ENCODE measurements at regions not wholly inside any gene's neighbourhood (a gene's known extent, or its start where the extent isn't known, plus 50 kb on each side); places are given as distances from the start of the nearest gene placed in this dataset.

DNA sequence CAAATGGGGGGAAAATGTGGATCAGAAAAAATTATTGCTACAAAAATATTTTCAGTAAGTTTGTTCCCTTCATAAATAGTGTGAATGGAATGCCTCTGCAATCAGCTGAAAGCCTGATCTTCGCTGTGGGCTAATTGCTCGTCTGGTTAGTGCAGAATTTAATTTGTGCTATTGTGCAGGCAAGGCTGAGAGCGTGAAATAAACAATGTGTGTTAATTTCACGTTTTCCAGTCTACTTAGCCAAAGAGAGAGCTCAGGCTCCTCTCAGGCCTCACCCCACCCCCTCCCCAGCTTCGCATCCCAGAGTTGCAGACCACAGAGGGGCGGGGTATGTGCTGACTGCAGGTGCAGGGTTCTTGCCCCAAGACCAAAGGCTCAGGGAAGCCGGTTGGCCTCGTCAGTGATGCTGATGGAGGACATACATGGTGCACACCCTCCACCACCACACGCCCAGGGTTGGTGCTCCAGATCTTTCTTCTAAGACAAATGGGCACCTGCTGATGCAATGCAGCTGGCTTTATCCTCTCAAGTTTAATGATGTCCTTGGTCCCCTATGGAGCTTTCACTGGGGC is 302.6 kb upstream of the SLC14A2 start:
- no peak for DNase-seq (ENCODE audit: low read depth)

DNA sequence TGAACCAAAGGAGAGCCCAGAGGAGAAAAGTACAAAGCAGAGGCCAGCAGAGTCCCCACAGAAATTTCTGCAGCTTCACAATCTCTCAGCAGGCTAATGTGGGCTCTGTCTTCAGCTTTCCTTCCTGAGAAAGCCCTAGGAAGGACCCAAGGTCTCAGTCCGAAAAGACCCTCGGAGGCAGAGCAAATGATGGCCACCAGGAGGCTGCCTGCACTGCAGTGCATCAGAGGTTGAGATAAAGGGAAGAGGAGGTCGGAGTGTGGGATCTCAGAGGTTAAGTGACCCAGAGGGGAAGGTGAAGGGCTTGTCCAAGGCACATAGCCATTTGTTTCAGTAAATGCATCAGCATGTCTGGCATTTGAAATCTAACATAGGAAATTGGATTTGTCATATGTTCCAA is 299.1 kb upstream of the SLC14A2 start:
- no peak for DNase-seq (ENCODE audit: low read depth)

DNA sequence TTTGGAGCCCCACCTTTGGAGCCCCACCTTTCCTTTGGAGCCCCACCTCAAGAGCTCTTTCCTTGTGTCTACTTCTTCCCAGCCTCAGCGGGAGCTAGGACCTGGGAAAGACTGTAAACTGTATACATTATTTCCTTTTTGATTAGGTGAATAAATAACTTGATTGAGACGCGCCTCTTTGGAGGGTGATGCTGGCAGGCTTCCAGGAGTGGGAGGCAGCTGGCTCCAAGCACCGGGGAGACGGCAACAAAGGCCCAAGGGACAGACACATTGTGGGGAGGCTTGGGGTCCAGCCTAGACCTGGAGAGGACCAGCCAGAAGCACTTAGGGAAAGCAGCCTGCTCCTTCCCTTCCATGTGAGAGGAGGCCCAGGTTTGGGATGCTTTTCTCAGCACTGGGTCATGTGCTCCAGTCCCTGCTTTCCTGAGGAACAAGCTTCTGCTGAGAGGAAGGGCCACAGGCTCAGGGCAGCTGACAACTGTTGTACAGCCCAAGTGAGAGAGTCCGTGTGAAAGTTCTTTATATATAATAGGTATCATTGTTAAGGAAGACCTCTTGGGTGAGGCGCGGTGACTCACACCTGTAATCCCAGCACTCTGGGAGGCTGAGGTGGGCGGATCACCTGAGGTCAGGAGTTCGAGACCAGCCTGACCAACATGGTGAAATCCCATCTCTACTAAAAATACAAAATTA is 297.2 kb upstream of the SLC14A2 start:
- DNase-seq (ENCODE audit: low read depth): no peak

DNA sequence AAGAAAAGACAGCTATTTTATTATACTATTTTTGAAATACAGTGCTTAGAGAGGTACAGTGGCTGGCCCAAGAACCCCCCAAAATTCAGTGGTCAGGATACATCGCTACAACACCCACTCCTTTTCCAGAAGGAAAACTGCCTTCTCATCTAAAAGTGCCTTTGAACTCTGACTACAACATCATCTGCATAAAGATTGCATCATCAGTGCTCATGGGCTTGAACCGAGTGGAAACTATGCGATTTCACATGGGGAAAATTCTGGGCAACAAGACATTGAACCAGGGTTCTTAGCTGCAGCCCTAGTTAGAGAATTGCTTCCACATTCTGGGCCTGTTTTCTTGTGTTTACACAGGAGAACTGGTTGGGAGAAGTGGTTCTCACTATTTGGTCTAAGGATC is 294.6 kb upstream of the SLC14A2 start:
- DNase-seq (ENCODE audit: low read depth): no peak

DNA sequence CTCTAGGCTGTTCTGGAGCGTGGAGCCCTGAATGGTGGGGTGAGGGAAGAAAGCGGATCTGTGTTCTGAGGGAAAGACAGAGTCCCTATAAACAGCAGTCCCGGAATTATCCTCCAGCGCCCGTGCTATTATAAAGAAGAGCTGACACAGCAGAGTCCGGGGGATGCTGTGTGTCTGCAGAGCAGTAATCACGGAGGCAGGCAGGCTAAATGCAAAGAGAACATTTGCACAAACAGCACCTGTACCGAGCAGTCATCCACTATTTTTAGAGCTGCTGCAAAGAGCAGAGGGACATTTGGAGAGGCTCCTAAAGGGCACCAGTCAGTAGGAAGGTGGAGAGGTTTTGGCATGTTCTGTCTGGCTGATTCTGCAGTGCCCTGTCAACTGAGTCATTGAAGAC is 293.8 kb upstream of the SLC14A2 start:
- DNase-seq (ENCODE audit: low read depth): no peak

DNA sequence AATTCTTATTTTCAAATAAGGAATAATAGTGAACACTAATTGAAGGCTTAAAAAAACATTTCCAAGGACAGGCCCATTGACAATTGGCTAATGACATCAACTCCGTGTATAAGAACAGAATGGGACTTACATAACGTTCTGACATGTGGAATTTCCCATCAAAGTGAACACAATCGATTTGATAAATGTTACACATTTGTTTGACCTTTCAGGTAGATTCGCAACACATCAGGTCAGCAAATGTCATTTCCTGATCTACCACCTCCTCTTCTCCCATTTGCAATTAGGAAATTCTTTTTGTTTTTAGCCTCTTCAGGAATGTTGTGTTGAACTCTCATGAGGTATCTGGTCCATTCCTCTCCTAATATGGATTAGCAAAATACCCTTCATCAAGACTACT is 292.9 kb upstream of the SLC14A2 start:
- no peak for DNase-seq (ENCODE audit: low read depth)

DNA sequence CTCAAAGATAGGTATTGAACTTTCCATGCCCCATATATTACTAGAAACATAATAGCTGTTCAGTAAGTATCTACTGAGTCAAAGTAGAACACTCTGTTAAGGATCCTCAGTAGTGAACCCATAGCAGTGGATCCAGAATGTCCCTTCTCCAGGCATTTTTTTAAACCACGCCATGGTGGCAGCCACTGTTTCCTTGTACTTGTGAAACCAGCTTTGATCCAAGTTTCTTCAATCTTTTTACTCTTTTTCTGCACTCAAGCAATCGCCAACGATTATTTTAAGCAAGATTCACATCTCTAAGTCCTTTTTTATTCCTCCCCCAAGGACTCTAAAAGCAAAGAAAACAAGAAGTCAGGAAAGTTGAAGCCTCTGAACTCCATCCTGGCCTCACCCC is 291.2 kb upstream of the SLC14A2 start:
- no peak for DNase-seq (ENCODE audit: low read depth)

DNA sequence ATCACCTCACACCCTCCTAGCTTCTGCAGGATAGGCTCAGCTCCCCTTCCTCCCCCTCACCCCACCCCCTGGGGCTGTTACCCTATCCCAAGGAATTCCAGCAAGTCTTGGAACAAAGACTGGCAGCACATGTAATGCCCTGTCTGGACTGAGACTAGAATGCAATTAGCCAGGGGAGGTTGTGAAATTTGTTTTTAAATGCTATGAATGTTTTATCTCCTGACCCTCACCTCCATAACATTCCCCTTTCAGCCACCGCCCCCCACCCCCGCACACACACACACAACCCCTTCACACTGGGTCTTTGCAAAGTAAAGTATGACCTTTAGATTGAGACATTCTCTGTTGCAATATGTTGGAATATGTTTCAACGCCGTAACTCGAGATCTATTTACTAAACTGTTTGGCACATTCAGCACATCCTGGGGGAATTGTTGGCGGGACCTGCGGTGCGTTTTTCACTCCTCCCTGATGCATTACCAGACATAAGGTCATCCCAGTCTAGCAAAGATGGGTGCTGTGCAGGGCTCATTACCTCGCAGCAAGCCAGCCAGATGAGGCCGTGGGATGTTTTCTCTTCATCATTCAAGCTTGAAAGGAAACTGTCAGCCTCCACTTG is 290.7 kb upstream of the SLC14A2 start:
- DNase-seq (ENCODE audit: low read depth): peak; percentile 3

DNA sequence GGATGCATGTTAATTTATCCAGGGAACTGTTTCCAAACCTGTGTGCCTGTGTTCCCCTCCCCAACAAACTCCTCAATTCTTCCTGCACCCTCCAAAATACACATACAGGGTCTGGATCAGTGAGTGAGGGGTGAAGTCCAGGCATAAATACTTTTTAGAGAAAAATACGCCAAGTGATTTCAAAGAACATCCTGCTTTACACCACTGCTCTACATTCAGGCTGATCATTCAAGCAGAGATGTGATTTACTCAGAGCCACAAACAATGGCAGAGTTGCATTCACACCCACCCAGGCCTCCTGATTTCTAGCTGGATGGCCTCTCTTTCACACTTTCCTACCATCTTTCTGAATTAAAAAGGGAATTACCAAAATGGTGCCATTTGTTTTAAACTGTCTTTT is 289.5 kb upstream of the SLC14A2 start:
- DNase-seq (ENCODE audit: low read depth): no peak

DNA sequence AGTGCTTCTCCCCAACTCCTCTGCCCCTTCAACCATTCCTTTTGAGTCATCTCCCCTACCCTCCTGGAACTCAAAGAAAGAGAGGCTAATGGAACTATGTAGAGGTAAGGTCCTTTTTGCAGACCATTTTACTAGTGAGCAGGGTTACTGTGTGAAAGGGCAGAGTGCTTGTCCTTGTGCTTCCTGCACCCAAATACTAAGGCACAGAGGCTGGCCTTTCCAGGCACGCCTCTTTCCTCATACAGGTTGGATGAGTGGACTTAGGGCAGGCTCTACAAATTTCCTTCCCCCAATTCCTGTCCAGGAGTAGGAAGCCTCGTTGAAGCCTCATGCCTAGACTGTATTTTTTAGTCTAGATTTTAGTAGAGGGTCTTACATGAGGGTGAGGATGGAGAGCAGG is 288.8 kb upstream of the SLC14A2 start:
- DNase-seq (ENCODE audit: low read depth): no peak

DNA sequence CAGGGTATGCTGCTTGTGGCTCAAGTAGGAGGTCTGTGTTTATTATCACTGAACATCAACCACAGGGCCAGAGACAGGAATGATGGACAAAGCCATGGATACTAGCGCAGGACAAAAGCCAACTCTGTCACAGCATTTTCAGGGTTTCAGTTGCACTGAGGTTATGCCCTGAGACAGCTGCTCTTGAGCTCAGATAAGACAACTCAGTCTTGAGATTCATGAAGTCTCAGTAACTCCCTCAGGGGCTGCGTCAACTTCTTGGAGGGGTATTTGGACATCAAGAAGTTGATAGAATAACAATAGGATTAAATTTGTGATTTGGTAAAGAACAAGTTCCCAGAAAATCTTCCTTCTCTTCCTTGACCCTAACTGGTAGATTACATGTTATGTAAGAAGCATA is 287.0 kb upstream of the SLC14A2 start:
- DNase-seq (ENCODE audit: low read depth): no peak

DNA sequence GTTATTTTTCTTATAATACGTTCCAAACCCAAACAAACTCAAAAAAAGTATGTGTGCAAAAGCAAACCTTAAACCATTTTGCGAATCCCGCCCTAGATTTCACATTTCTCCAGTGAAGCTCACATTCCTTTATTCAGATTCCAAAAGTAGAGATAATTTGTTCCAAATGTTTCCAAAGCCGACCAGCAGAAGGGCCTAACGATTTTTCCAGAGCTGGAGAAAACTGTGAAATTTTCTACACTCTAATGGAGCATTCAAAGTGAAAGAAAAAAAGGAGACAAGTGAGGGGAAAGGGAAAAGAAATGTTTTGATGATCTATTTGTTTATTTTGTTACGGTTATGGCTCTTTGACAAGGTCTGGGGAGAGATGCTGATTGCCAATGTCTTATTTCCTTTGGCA is 286.5 kb upstream of the SLC14A2 start:
- no peak for DNase-seq (ENCODE audit: low read depth)

DNA sequence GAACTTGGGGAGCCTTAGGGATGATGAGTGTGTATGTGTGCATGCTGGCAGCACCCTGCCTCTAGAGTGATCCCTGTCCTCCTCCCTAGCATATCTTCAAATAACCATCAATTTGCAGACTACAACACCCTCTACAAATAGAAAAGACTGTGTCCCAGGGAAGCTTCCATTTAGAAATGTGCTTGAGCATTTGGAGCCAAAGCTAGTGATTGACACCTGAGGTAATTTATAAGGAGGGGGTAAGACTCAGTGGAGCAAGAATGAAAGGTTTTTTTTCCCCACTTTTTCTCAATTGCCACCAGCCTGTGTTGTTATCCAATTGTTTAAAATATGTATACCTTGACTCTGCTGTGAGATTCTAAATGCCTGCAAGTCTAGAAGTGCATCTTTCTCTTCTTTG is 286.0 kb upstream of the SLC14A2 start:
- no peak for DNase-seq (ENCODE audit: low read depth)

DNA sequence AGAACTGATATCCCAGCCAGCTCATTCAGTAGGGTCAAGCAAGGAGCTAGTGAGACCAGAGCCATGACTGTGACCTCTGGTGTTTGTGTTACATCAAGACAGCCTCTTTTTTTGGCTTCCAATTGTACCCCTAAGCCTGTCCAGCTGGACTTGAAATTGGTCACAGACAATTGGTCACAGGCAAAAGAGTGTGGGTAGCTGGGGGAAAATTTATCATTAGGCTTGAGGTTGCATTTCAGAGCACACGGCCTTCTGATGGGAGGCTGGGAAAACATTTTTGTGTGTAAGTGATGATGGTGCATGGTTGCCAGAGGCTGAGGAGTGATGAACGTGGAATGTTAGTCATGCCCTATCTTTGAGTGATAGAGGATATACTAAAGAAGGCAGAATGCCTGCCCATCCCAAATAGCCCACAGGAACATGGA is 285.1 kb upstream of the SLC14A2 start:
- no peak for DNase-seq (ENCODE audit: low read depth)

DNA sequence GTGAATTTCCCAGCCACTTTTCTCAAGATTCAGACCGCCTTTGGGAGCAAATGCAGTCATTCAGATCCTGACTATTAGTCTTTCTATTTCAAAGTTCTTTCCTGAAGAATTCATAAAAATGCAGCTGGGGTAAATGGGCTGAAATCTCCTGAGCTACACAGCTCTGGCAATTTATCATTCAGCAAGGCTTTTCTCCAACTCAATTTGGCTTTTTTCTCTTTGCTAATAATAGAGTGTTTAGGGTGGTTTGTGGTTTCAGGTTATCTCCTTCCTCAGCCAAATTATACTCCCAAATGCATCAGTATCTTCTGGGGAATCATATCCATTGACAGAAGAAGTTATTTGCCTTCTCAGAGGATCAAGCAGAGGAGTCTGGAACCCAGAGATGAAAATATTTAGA is 282.4 kb upstream of the SLC14A2 start:
- DNase-seq (ENCODE audit: low read depth): no peak

DNA sequence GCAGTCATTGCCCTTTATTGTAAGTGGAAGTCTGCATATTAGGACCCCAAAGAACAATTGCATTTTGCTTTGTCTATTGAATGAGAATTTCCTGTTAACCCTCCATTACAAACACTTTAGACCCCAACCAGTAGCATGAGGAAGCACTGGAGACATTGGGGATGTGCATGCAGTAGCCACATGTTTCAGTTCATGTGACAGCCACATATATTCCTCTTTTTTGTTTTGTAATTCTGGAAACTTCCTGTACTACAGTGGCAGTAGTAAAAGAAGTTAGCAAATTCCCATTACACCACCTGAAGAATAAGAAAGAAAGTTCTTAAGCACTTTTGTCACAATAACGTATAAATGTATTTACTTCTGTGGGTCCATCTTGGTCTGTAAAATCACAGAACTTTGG is 281.1 kb upstream of the SLC14A2 start:
- DNase-seq (ENCODE audit: low read depth): no peak

DNA sequence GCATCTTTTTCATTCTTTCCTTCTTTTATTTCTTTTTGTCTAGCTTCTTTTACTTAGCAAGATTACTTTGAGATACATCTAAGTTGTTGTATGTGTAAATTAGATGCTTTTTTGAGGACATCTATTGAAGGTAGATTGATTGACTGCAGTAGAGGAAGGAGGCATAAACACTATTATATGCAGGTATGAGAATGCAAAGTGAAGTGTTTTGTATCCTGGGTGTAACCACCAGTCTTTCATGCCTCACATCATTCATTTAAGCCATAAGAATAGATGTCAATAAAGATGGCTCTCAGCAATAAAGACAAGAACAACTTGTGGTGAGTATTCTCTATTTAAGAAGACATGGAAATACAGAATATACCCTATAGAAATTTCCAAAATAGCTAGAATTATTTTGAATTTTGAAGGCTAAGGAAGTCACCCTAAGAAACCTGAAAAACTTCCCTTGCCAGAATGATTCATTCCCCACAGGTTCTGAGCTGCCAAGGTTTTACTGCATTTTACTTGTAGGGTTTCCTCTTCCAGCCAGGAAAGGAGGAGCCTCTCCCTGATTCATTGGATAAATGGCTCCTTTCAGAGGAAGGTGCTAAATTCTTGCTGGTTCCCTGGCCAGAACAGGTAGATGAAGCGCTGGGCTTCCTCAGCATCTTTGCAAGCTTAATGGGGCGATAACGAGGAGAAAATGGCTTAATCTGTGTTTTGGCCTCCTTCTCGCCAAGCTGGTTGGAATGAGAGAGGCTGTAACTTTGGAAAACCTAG is 279.8 kb upstream of the SLC14A2 start:
- peak; percentile 70 for DNase-seq (ENCODE audit: low read depth)

DNA sequence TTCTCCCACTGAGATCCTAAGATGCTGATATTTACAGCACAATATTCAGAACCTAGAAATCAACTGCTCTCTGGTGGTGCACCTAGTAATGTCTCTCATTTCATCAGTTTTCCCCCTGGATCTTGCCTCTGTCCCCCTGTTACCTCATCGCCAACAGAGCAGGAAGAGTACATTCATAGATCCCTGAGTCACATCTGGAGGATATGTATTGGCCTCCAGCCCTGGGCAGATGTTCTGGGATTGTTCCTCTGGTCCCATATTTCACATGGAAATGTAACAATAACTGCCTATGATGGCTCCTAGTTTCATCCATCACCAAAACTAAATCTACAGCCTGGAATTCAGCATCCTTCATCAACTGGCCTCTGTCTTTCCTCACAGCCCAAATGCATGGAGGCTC is 278.8 kb upstream of the SLC14A2 start:
- no peak for DNase-seq (ENCODE audit: low read depth)

DNA sequence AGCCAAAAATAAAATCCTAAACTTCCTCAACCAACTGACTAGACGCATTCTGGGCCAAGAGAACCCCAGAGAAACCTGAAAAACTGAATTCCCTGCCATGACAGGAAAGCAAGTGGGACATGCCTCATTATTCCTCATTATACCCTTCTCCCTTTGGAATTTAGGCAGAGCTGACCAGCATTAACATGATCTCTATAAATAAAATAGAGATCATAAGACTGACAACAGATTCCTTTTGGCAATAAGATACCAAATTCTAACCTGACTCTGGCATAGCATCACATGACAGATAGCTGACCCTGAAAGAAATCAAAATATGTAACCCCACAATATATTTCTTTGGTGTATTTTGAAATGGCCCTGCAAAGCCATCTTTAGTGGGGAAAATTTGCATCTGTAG is 277.8 kb upstream of the SLC14A2 start:
- no peak for DNase-seq (ENCODE audit: low read depth)

DNA sequence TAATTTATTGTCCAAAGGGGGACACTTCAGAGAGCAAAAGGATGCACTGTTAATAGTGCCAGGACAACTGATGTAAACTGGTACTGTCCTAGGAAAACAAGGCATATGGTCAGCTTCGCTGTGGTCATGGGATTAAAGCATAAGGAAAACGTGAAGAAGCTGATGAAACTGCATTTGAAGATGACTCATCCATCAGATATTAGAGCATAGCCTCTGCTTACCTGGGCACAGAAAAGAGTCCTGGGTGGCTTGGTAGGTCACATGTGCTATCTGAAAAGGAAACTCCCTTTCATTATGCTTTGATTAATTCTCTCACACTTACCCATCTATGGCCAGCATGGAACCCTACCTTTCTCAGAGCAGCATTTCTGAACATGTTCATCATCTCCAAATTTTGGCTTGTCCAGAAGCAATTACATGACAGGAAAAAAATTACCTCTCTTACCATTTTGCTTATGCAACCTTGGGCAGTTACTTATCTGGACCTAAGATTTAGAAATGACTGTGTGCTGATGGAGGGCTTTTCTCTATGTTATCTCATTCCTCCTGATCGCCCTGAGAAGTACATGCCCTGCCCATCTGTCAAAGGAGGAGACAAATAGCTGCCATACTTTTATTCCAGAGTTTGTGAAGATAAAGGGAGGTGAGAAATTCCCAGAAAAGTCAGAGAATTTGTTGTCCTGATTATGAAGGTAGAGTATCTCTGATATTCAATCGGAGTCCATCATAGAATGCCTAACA is 275.3 kb upstream of the SLC14A2 start:
- DNase-seq (ENCODE audit: low read depth): no peak

DNA sequence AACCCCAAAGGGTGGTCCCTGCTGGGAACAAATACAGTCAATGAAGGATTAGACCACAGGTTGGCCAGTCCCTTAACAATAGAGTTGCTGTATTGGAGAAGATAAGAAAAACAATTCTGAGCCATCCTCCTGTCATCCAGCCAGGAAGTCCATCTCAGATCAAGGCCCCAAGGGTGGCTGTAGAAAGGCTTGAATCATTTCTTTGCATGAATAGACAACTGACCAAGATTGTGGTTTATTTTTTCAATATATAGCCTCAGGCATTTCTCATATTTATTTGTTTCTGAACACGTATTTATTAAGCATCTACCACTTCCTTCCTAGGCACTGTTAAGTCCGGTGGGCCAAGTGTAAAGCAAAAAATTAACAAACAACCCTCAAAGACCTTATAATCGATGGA is 274.4 kb upstream of the SLC14A2 start:
- DNase-seq (ENCODE audit: low read depth): peak; percentile 74

DNA sequence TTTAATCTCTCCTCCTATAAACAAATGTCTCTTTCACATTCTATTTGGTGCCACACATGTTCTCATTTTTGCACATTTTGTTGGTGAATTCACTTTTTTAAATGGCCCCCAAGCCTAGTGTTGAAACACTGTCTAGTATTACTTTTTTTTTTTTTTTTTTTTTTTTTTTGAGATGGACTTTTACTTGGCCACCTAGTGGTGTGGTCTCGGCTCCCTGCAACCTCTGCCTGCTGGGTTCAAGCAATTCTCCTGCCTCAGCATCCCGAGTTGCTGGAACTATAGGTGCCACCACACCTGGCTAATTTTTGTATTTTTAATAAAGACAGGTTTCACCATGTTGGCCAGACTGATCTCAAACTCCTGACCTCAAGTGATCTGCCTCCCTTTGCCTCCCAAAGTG is 273.8 kb upstream of the SLC14A2 start:
- no peak for DNase-seq (ENCODE audit: low read depth)
